BJ (cell line): ENCODE measurements at regions not wholly inside any gene's neighbourhood (a gene's known extent, or its start where the extent isn't known, plus 50 kb on each side); places are given as distances from the start of the nearest gene placed in this dataset.
A peak's percentile ranks its signal among the peaks of the same experiment; 100 is the strongest.

ENCODE experiments used
- CTCF ChIA-PET: fragments of 350-600 bp; formaldehyde crosslinking; extraction: SDS; loops from one replicate; lab custom pipeline; 2021; ENCODE audit warnings: antibody characterized with exemption, inconsistent platforms; lab: Yijun Ruan, JAX
- POLR2A ChIA-PET: fragments of 300-600 bp; sonication (Branson Sonifier 250); formaldehyde crosslinking; extraction: SDS; loops from one replicate; lab custom pipeline; 2021; ENCODE audit warnings: antibody characterized with exemption; lab: Charles Lee
- DNase-seq: peaks from one replicate; pipeline ENCODE4 v3.0.0-alpha.2; 2011; ENCODE audit warnings: low read depth
- H3K27me3 ChIP-seq: 2 replicates; pipeline ENCODE4 v1.6.0; 2011; ENCODE audit warnings: low read length; ENCODE audit not compliant: control insufficient read depth, insufficient read depth
- H3K36me3 ChIP-seq: 2 replicates; pipeline ENCODE4 v1.5.1; 2011; ENCODE audit warnings: low read length; ENCODE audit not compliant: control insufficient read depth, insufficient read depth
- H3K4me3 ChIP-seq: 2 replicates; pipeline ENCODE4 v1.5.1; 2011; ENCODE audit warnings: low read depth, mild to moderate bottlenecking, control low read depth, low read length
- CTCF ChIP-seq: IDR thresholded peaks from 2 replicates; pipeline ENCODE4 v1.5.1; 2011; ENCODE audit warnings: low read depth, mild to moderate bottlenecking, control low read depth, inconsistent platforms, low read length, moderate library complexity; ENCODE audit not compliant: insufficient read depth

- Histone ChIP-seq H3K36me3 (no peaks in the 10 kb centered on the region), H3K4me3 (no peak overlapping the region), H3K27me3 (no peaks in the 10 kb centered on the region)
- no peak for TF ChIP-seq CTCF
- ChIA-PET CTCF (interaction anchor here (0.7 to 1.4 kb wide), 3 partner anchors 9 to 154 kb away, joined by 3 to 4 read pairs (median 3); no protein-coding TSS in a partner anchor), POLR2A (no interaction called here)
- peak; percentile 49 for DNase-seq
These were observed 68.3 kb upstream of the TMEM244 start for GRCh38 chr6:129929433-129929832.

GRCh38 chr6:129923530-129924250 lies 62.6 kb upstream of the TMEM244 start:
- ChIA-PET POLR2A (interaction anchor here (0.7 kb wide), 1 partner anchor 192 kb away, joined by 3 read pairs; no protein-coding TSS in a partner anchor), CTCF (no interaction called here)
- Histone ChIP-seq H3K4me3 (no peak overlapping the region), H3K36me3 (no peaks in the 10 kb centered on the region), H3K27me3 (no peaks in the 10 kb centered on the region)
- DNase-seq = peak; percentile 34
- no peak for TF ChIP-seq CTCF

GRCh38 chr6:129921169-129921817 lies 60.2 kb upstream of the TMEM244 start:
- DNase-seq = no peak
- no peaks in the 10 kb centered on the region for H3K27me3 ChIP-seq
- no peak overlapping the region for H3K4me3 ChIP-seq
- no peak for TF ChIP-seq CTCF
- H3K36me3 ChIP-seq = no peaks in the 10 kb centered on the region
- ChIA-PET CTCF (interaction anchor here (0.6 to 0.9 kb wide), 2 partner anchors 361 to 835 kb away, joined by 3 read pairs; no protein-coding TSS in a partner anchor), POLR2A (no interaction called here)

- Histone ChIP-seq H3K27me3 (no peaks in the 10 kb centered on the region), H3K4me3 (no peak overlapping the region), H3K36me3 (no peaks in the 10 kb centered on the region)
- CTCF ChIA-PET = interaction anchor here (0.7 to 1.0 kb wide), 2 partner anchors 9 to 241 kb away, joined by 3 read pairs; no protein-coding TSS in a partner anchor
- no peak for TF ChIP-seq CTCF
- no peak for DNase-seq
- POLR2A ChIA-PET = no interaction called here
These were observed 59.1 kb upstream of the TMEM244 start for GRCh38 chr6:129920103-129920798.

GRCh38 chr6:129911732-129912131 lies 50.6 kb upstream of the TMEM244 start:
- ChIA-PET CTCF (no interaction called here), POLR2A (no interaction called here)
- Histone ChIP-seq H3K4me3 (no peak overlapping the region), H3K36me3 (no peaks in the 10 kb centered on the region), H3K27me3 (no peaks in the 10 kb centered on the region)
- DNase-seq = no peak
- TF ChIP-seq CTCF = no peak
